GM18861 (cell line): ENCODE measurements at regions not wholly inside any gene's neighbourhood (a gene's known extent, or its start where the extent isn't known, plus 50 kb on each side); places are given as distances from the start of the nearest gene placed in this dataset.
"Not testable (repeated sequence)": the region's sequence is repeated elsewhere in the genome, so short reads cannot be mapped to it uniquely, and the experiment has no call there.

Experiments
- ATAC-seq: cut with Tn5 transposase; IDR thresholded peaks from one replicate; pipeline ENCODE4 v1.9.1; 2021; ENCODE audit not compliant: unreplicated experiment

- no peak for ATAC-seq
Observed at GRCh38 chr9:96133321-96134021, 168.5 kb downstream of the HSD17B3 start.

- no peak for ATAC-seq
Observed at GRCh38 chr9:96131825-96132224, 170.2 kb downstream of the HSD17B3 start.

GRCh38 chr9:96130970-96131369 is 171.0 kb downstream of the HSD17B3 start:
- no peak for ATAC-seq

GRCh38 chr9:96129747-96130146 is 172.2 kb downstream of the HSD17B3 start:
- ATAC-seq = no peak

GRCh38 chr9:96128880-96129279 is 173.1 kb downstream of the HSD17B3 start:
- ATAC-seq = no peak

- ATAC-seq = no peak
Observed at GRCh38 chr9:96126321-96126881, 175.6 kb downstream of the HSD17B3 start.

- ATAC-seq = no peak
Observed at GRCh38 chr9:96125624-96126023, 176.4 kb downstream of the HSD17B3 start.

GRCh38 chr9:96122751-96123150 is 179.2 kb downstream of the HSD17B3 start:
- ATAC-seq = no peak

- ATAC-seq = no peak
Observed at GRCh38 chr9:96122282-96122681, 179.7 kb downstream of the HSD17B3 start.

- ATAC-seq = no peak
Observed at GRCh38 chr9:96121136-96121535, 180.8 kb downstream of the HSD17B3 start.

GRCh38 chr9:96117398-96118080 is 184.4 kb downstream of the HSD17B3 start:
- no peak for ATAC-seq

- no peak for ATAC-seq
Observed at GRCh38 chr9:96116275-96117064, 185.5 kb downstream of the HSD17B3 start.

- ATAC-seq = no peak
Observed at GRCh38 chr9:96115836-96116235, 186.1 kb downstream of the HSD17B3 start.

GRCh38 chr9:96113032-96113431 is 188.9 kb downstream of the HSD17B3 start:
- no peak for ATAC-seq

- ATAC-seq = no peak
Observed at GRCh38 chr9:96109680-96110351, 192.2 kb downstream of the HSD17B3 start.

GRCh38 chr9:96108691-96109380 is 193.1 kb downstream of the HSD17B3 start:
- ATAC-seq = no peak

GRCh38 chr9:96107436-96107835 is 194.5 kb downstream of the HSD17B3 start:
- ATAC-seq = no peak

- ATAC-seq = no peak
Observed at GRCh38 chr9:96100385-96101300, 201.3 kb downstream of the HSD17B3 start.

GRCh38 chr9:96090630-96091029 is 211.3 kb downstream of the HSD17B3 start:
- not testable (repeated sequence) for ATAC-seq
